Parathyroid adenoma (tissue), 2 donors: ENCODE measurements at regions not wholly inside any gene's neighbourhood (a gene's known extent, or its start where the extent isn't known, plus 50 kb on each side); places are given as distances from the start of the nearest gene placed in this dataset.

Experiments used
- H2AFZ ChIP-seq: fragments of 300-600 bp; sonication (generic); one replicate; pipeline ENCODE4 v1.7.0; 2017; ENCODE audit warnings: antibody characterized with exemption, mild to moderate bottlenecking
- H3K27ac ChIP-seq: fragments of 300-600 bp; sonication (generic); one replicate; pipeline ENCODE4 v1.7.0; 2017
- H3K27me3 ChIP-seq: fragments of 300-600 bp; sonication (generic); one replicate; pipeline ENCODE4 v1.7.0; 2017; ENCODE audit warnings: low read length; ENCODE audit not compliant: control insufficient read depth, insufficient read depth
- H3K36me3 ChIP-seq: fragments of 300-600 bp; sonication (generic); one replicate; pipeline ENCODE4 v1.7.0; 2017; ENCODE audit warnings: low read length; ENCODE audit not compliant: control insufficient read depth, insufficient read depth
- H3K4me1 ChIP-seq: fragments of 300-600 bp; sonication (generic); one replicate; pipeline ENCODE4 v1.7.0; 2017; ENCODE audit warnings: control low read depth
- H3K4me2 ChIP-seq: fragments of 300-600 bp; sonication (generic); one replicate; pipeline ENCODE4 v1.7.0; 2017; ENCODE audit warnings: low read length
- H3K4me3 ChIP-seq: fragments of 300-600 bp; sonication (generic); one replicate; pipeline ENCODE4 v1.7.0; 2017; ENCODE audit warnings: low read depth, low read length
- H3K79me2 ChIP-seq: fragments of 300-600 bp; sonication (generic); one replicate; pipeline ENCODE4 v1.7.0; 2017; ENCODE audit warnings: control low read depth
- H3K9ac ChIP-seq: fragments of 300-600 bp; sonication (generic); one replicate; pipeline ENCODE4 v1.7.0; 2017; ENCODE audit warnings: mild to moderate bottlenecking
- H3K9me3 ChIP-seq: fragments of 300-600 bp; sonication (generic); one replicate; pipeline ENCODE4 v1.7.0; 2017; ENCODE audit warnings: low read length; ENCODE audit not compliant: control insufficient read depth
- TF ChIP-seq, protein P1 (sequence below): fragments of 300-600 bp; sonication (generic); IDR thresholded peaks from one replicate; pipeline ENCODE4 v1.7.0; 2017; ENCODE audit warnings: antibody characterized with exemption, mild to moderate bottlenecking
- donor health status: primary hyperparathyroidism.

DNA sequence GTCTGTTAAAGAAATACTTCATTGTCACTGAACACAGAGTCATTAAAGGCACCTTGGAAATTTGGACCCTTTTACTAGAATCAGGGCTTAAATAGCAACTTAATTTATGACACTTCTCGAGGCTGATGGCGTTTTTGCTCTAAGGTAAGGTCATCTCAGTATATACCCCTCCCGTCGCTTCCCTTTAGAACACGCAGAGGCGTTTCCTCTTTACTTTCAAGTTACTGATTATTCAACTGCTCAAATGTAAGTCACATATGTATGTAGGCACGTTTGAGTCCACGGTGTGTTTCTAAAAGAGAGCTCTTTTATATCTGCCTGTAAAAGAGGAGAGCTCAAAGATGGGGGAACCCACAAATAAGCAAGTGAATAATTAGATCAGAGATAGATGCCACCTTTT, 181.5 kb downstream of the TSHZ3 start:
- Histone ChIP-seq H3K4me3 (no peak overlapping the region), H3K79me2 (no peaks in the 10 kb centered on the region), H3K36me3 (no peaks in the 10 kb centered on the region), H3K27ac (no peak overlapping the region), H3K9ac (no peak overlapping the region), H3K9me3 (no peaks in the 10 kb centered on the region), H2AFZ (no peak overlapping the region), H3K27me3 (no peaks in the 10 kb centered on the region), H3K4me2 (no peak overlapping the region), H3K4me1 (no peaks in the 10 kb centered on the region)
- TF ChIP-seq, protein P1, sequence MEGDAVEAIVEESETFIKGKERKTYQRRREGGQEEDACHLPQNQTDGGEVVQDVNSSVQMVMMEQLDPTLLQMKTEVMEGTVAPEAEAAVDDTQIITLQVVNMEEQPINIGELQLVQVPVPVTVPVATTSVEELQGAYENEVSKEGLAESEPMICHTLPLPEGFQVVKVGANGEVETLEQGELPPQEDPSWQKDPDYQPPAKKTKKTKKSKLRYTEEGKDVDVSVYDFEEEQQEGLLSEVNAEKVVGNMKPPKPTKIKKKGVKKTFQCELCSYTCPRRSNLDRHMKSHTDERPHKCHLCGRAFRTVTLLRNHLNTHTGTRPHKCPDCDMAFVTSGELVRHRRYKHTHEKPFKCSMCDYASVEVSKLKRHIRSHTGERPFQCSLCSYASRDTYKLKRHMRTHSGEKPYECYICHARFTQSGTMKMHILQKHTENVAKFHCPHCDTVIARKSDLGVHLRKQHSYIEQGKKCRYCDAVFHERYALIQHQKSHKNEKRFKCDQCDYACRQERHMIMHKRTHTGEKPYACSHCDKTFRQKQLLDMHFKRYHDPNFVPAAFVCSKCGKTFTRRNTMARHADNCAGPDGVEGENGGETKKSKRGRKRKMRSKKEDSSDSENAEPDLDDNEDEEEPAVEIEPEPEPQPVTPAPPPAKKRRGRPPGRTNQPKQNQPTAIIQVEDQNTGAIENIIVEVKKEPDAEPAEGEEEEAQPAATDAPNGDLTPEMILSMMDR = no peak

DNA sequence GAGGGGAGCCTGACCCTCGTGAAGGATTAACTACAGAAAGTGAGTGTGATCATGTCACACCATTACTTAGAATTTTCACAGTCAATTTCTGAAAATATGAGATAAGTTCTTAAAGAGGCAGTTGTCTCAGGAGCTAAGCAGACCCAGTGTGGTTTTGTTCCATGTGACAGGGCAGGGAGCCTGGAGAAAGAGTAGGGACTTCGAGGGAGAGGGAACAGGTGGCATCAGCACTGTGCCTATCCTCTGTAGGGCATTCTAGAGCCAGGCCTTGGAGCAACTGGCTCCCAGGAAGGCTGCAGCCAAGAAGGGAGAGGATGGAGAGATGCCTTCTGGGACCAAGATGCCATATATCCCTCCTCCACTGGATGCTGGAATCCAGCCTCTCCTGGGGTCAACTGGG, 183.0 kb downstream of the TSHZ3 start:
- Histone ChIP-seq H3K4me2 (no peak overlapping the region), H3K4me1 (no peaks in the 10 kb centered on the region), H3K9ac (no peak overlapping the region), H3K4me3 (no peak overlapping the region), H3K36me3 (no peaks in the 10 kb centered on the region), H3K27me3 (no peaks in the 10 kb centered on the region), H3K9me3 (no peaks in the 10 kb centered on the region), H3K27ac (no peak overlapping the region), H2AFZ (no peak overlapping the region), H3K79me2 (no peaks in the 10 kb centered on the region)
- TF ChIP-seq, protein P1 = no peak

DNA sequence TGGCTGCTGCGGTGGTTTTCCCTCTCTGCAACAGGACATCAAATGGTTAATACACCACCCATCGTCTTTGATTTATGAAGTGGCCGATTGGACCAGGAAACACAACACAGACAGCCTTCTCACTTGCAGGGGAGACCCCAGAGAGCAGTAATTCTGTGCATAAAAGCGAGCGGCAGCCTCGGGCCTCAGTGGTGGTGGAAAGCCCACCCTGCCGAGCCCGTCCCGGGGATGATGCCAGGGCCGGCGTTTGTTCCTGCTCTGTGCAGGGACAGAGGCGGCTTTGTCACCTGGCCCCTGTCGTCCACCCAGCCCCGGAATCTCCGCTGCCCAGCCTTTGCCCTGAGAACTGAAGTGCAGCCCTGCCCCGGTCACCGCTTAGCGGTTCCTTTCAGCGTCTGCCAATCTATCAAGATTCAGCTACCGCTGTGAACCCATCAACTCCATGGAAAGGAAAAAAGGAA, 184.4 kb downstream of the TSHZ3 start:
- Histone ChIP-seq H3K9ac (no peak overlapping the region), H3K4me1 (no peaks in the 10 kb centered on the region), H3K36me3 (no peaks in the 10 kb centered on the region), H3K9me3 (no peaks in the 10 kb centered on the region), H3K27ac (no peak overlapping the region), H2AFZ (no peak overlapping the region), H3K27me3 (no peaks in the 10 kb centered on the region), H3K4me3 (no peak overlapping the region), H3K4me2 (no peak overlapping the region), H3K79me2 (no peaks in the 10 kb centered on the region)
- TF ChIP-seq, protein P1 = no peak

DNA sequence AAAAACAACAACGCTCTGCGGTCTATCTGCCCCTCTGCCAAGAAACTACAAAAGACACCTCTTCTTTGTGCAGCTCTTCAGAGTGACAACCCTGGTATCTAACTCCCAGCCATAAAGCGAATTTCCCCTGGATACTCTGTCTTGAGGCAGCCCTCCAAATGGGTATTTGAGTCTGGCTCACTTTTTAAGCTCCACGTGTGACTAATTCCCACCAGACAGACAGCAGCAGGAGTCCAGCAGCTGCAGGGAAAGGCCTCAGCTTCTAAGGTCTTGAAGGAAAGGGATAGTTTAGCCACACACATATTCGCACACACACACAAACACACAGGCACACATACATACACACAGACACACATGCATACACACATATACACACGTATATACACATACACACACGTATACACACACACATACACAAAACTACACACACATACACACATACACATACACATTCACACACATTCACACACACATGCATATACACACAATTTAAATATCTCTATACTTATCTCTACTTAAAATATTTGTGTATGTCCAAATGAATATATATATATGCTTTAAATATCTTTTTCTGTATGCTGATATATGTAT, 188.8 kb downstream of the TSHZ3 start:
- Histone ChIP-seq H3K27ac (no peak overlapping the region), H3K9ac (no peak overlapping the region), H3K4me1 (no peaks in the 10 kb centered on the region), H3K27me3 (no peaks in the 10 kb centered on the region), H2AFZ (no peak overlapping the region), H3K4me2 (no peak overlapping the region), H3K79me2 (no peaks in the 10 kb centered on the region), H3K36me3 (no peaks in the 10 kb centered on the region), H3K9me3 (no peaks in the 10 kb centered on the region), H3K4me3 (no peak overlapping the region)
- TF ChIP-seq, protein P1 = no peak

DNA sequence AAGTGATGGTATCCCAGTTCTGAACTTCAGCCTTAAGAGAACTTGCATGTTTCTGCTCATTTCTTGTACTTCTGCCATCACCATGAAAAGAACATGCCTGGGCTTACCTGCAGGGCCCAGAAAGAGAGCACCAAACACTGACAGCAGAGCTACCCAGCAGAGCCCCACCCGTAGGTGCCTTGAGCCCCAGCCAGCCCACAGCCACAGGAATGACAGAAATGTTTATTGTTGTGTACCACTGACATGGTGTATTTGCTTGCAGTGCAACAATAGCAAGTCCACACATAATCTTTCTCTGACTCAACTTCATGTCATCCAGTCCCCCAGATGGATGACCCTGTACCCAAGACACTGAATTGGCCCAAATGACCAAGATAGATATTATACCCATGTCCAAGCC, 195.2 kb downstream of the TSHZ3 start:
- Histone ChIP-seq H3K9ac (no peak overlapping the region), H3K9me3 (no peaks in the 10 kb centered on the region), H3K4me1 (no peaks in the 10 kb centered on the region), H3K79me2 (no peaks in the 10 kb centered on the region), H3K27me3 (no peaks in the 10 kb centered on the region), H3K36me3 (no peaks in the 10 kb centered on the region), H2AFZ (no peak overlapping the region), H3K4me2 (no peak overlapping the region), H3K4me3 (no peak overlapping the region), H3K27ac (no peak overlapping the region)
- TF ChIP-seq, protein P1 = no peak
